Effector memory CD4-positive, alpha-beta T cell (primary cell): ENCODE measurements at regions not wholly inside any gene's neighbourhood (a gene's known extent, or its start where the extent isn't known, plus 50 kb on each side); places are given as distances from the start of the nearest gene placed in this dataset.
"Not testable (repeated sequence)": the region's sequence is repeated elsewhere in the genome, so short reads cannot be mapped to it uniquely, and the experiment has no call there.

Experiments
- DNase-seq, 3 donors: peaks; one replicate each; pipeline ENCODE4 v3.0.0-alpha.2; 2020
- H3K27ac ChIP-seq: 2 replicates; pipeline ENCODE4 v1.7.0; 2013; ENCODE audit warnings: mild to moderate bottlenecking, low read length, moderate library complexity; ENCODE audit not compliant: insufficient read depth, poor library complexity, severe bottlenecking
- H3K27me3 ChIP-seq: replicated peaks from 2 replicates; pipeline ENCODE4 v1.7.0; 2013; ENCODE audit warnings: mild to moderate bottlenecking, low read length; ENCODE audit not compliant: insufficient read depth, control insufficient read depth, poor library complexity, severe bottlenecking
- H3K36me3 ChIP-seq: 2 replicates; pipeline ENCODE4 v1.7.0; 2013; ENCODE audit warnings: mild to moderate bottlenecking, low read length, moderate library complexity; ENCODE audit not compliant: control insufficient read depth, insufficient read depth
- H3K4me1 ChIP-seq: 2 replicates; pipeline ENCODE4 v1.7.0; 2013; ENCODE audit warnings: low read length, mild to moderate bottlenecking; ENCODE audit not compliant: control insufficient read depth, insufficient read depth, poor library complexity, severe bottlenecking
- H3K4me3 ChIP-seq: 2 replicates; pipeline ENCODE4 v1.7.0; 2013; ENCODE audit warnings: low read length, low read depth, mild to moderate bottlenecking; ENCODE audit not compliant: insufficient read depth, poor library complexity, severe bottlenecking
- H3K9me3 ChIP-seq: 2 replicates; pipeline ENCODE4 v1.7.0; 2013; ENCODE audit warnings: mild to moderate bottlenecking, low read length, moderate library complexity; ENCODE audit not compliant: control insufficient read depth

DNA sequence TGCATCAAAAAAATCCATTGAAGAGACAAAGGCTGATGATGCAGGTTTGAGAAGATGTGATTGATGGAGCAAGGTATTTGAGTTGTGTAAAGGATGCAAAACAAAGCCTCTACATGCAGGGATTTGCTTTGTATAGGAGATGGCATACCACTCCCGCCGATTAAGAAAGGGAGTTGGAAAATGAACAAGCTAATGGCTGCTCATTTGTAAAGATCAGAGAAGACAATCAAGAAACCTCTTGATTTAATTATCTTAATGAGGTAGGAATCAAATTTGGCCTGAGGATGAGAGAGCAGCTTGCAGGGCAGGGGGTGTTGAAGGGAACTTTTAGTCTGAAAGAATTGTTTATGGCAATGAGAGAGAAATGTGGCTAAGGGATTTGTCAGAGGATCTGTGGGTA is 448.2 kb upstream of the ADGRB3 start:
- no peak overlapping the region for H3K4me3 ChIP-seq
- no peaks in the 10 kb centered on the region for H3K4me1 ChIP-seq
- H3K27ac ChIP-seq = no peak overlapping the region
- no peaks in the 10 kb centered on the region for H3K9me3 ChIP-seq
- H3K27me3 ChIP-seq = no peaks in the 10 kb centered on the region
- no peak for DNase-seq
- H3K36me3 ChIP-seq = no peaks in the 10 kb centered on the region

DNA sequence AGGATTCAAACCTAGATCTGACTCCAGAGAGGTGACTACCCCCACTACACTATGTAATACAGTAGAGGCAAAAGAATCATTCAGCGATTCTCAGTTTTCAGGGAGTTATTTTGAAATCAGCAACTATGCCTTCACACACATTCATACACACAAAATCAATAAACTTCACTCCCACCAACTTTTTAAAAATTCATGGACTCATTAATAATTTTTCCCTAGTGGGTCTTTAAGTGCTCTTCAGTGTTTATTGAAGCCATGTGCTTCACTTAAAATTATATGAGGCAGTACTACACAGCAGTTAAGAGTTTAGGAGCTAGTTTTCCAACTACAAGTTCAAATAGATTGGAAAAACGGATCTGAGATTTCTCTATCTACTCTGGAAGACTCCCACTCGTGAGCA is 452.7 kb upstream of the ADGRB3 start:
- Histone ChIP-seq H3K27me3 (no peaks in the 10 kb centered on the region), H3K27ac (no peak overlapping the region), H3K36me3 (no peaks in the 10 kb centered on the region), H3K4me3 (no peak overlapping the region), H3K4me1 (no peaks in the 10 kb centered on the region), H3K9me3 (no peaks in the 10 kb centered on the region)
- DNase-seq = no peak

DNA sequence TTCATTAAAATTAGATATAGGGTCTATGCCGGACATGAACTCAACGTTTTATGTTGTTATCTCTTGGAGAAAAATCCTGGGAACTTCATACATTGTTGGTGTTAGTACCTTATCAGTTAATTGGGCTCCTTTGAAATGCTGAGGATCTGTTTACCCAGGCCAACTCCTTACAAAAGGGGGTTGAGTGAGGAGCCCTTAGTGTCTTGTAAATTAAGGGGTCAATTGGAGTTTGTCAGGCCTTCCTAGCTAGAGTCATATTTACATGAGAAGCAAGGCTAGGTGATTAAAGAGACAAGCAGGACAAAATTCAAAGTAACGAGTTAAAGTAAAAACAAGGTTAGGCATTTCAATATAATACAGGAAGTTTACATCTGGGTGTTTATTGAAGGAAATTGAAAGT is 454.1 kb upstream of the ADGRB3 start:
- DNase-seq, H3K27ac ChIP-seq: not testable (repeated sequence)

DNA sequence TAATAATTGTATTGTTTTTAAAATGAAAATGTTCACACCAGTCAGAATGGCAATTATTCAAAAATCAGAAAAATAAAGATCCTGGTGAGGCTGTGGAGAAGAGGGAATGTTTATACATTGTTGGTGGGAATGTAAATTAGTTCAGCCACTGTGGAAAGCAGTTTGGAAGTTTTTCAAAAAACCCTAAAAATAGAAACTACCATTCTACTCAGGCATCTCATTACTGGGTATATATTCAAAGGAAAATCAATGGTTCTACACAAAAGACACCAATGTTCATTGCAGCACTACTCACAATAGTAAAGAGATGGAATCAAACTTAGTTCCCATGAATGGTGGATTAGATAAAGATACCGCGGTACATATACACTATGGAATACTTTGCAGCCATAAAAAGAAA is 461.5 kb upstream of the ADGRB3 start:
- DNase-seq = no peak
- Histone ChIP-seq H3K27me3 (no peaks in the 10 kb centered on the region), H3K4me1 (no peaks in the 10 kb centered on the region)

More for the DNA sequence above, 454.1 kb upstream of the ADGRB3 start:
- not testable (repeated sequence) for H3K36me3 ChIP-seq, H3K4me3 ChIP-seq, H3K27me3 ChIP-seq, H3K9me3 ChIP-seq, H3K4me1 ChIP-seq

DNA sequence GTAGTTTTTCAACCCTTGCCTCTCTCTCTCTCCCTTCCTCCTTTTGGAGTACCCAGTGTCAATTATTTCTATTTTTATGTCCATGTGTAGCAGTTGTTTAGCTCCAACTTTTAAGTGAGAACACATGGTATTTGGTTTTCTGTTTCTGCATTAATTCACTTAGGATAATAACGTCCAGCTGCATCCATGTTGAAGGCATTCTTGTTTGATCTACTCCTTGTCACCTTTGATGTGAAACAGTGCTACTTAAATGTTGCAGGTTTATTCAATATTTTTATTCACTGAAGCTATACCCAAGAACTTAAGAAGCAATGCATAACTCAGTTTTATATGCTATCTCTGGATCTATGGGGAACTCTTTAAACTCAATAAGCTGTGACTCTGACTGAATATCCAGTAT is 465.2 kb upstream of the ADGRB3 start:
- H3K27ac ChIP-seq = no peak overlapping the region
- no peak for DNase-seq
- no peaks in the 10 kb centered on the region for H3K36me3 ChIP-seq

More for the DNA sequence above, 461.5 kb upstream of the ADGRB3 start:
- H3K27ac ChIP-seq = no peak overlapping the region
- H3K36me3 ChIP-seq = no peaks in the 10 kb centered on the region
- no peak overlapping the region for H3K4me3 ChIP-seq
- no peaks in the 10 kb centered on the region for H3K9me3 ChIP-seq

DNA sequence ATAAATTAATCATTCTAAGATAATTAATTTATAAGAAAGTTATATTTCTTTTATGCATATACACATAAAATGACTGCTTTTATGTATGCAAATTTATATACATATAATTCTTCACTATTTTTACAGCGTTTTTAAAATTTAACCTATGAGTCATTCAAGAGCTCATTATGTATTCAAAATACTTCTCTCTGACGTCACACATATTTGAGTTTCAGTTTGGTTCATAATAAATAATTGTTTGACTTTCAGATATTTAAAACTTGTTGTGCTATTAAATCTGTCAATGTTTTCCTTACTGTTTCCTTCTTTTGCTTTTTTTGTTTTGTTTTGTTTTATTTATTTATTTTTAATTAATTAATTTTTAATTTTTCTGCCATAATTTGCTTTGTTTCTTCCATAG is 467.5 kb upstream of the ADGRB3 start:
- no peaks in the 10 kb centered on the region for H3K27me3 ChIP-seq
- DNase-seq = no peak
- no peaks in the 10 kb centered on the region for H3K36me3 ChIP-seq
- H3K9me3 ChIP-seq = no peaks in the 10 kb centered on the region
- H3K27ac ChIP-seq = no peak overlapping the region
- H3K4me1 ChIP-seq = no peaks in the 10 kb centered on the region
- no peak overlapping the region for H3K4me3 ChIP-seq

More for the DNA sequence above, 465.2 kb upstream of the ADGRB3 start:
- Histone ChIP-seq H3K4me3 (no peak overlapping the region), H3K4me1 (no peaks in the 10 kb centered on the region), H3K27me3 (no peaks in the 10 kb centered on the region), H3K9me3 (no peaks in the 10 kb centered on the region)

DNA sequence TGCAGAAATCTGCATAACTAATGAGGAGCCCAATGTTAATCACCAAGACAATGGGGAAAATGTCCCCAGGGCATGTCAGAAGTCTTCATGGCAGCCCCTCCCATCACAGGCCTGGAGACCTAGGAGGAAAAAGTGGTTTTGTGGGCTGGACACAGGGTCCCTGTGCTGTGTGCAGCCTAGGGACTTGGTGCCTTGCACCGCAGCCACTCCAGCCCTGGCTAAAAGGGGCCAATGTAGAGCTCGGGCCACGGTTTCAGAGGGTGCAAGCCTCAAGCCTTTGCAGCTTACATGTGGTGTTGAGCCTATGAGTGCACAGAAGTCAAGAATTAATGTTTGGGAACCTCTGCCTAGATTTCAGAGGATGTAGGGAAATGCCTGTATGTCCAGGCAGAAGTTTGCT is 474.3 kb upstream of the ADGRB3 start:
- H3K27ac ChIP-seq, H3K4me3 ChIP-seq, H3K4me1 ChIP-seq, H3K36me3 ChIP-seq, DNase-seq, H3K27me3 ChIP-seq, H3K9me3 ChIP-seq: not testable (repeated sequence)

DNA sequence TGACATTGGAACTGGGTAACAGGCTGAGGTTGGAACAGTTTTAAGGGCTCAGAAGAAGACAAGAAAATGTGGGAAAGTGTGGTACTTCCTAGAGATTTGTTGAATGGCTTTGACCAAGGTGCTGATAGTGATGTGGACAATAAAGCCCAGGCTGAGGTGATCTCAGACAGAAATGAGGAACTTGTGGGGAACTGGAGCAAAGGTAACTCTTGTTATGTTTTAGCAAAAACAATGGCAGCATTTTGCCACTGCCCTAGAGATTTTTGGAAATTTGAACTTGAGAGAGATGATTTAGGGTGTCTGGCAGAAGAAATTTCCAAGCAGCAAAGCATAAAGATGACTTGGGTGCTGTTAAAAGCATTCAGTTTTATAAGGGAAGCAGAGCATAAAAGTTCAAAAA is 474.7 kb upstream of the ADGRB3 start:
- Histone ChIP-seq H3K4me3 (no peak overlapping the region), H3K4me1 (no peaks in the 10 kb centered on the region)
- no peak for DNase-seq

DNA sequence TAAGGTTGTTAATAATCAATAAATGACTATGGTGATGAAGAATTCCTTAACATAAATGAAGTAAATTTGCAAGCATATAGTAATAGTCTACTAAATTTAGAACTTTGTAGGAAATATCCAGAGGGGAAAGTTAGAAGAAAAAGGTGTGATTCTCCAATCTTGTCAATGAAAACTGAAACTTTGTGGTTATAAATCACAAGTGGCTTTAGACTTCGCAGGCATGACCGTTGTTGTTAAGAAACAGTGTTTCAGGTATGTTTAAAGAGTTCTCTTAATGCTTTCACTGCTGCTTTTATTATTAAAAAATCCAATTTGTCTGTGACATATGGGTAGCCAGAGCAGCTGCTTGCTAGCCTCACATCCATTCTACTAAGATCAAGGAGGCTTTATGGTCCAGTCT is 475.6 kb upstream of the ADGRB3 start:
- no peak overlapping the region for H3K4me3 ChIP-seq
- H3K27ac ChIP-seq = no peak overlapping the region
- H3K9me3 ChIP-seq = peaks cover 3% of the 10 kb centered on the region
- no peaks in the 10 kb centered on the region for H3K27me3 ChIP-seq
- H3K36me3 ChIP-seq = no peaks in the 10 kb centered on the region
- DNase-seq = no peak
- H3K4me1 ChIP-seq = no peaks in the 10 kb centered on the region

More for the DNA sequence above, 474.7 kb upstream of the ADGRB3 start:
- Histone ChIP-seq H3K27ac (no peak overlapping the region), H3K27me3 (no peaks in the 10 kb centered on the region), H3K36me3 (no peaks in the 10 kb centered on the region), H3K9me3 (peaks cover 3% of the 10 kb centered on the region)

DNA sequence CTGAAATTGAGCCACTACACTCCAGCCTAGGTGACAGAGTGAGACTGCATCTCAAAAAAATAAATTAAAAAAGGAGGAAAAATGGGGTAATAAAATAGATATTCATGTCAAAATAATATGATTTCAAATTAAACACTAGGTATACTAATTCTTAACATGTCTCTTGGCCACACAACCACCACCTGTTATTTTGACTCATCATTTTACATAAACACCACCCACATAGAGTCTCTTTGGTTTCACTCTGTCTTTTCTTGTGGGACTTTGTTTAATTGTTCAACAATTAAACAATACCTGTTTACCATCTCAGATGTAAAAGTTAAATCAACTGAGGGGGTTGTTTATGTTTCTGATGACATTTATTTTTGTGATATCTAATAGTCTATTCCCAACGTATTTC is 476.8 kb upstream of the ADGRB3 start:
- Histone ChIP-seq H3K9me3 (peaks cover 3% of the 10 kb centered on the region), H3K4me1 (no peaks in the 10 kb centered on the region), H3K4me3 (no peak overlapping the region)

DNA sequence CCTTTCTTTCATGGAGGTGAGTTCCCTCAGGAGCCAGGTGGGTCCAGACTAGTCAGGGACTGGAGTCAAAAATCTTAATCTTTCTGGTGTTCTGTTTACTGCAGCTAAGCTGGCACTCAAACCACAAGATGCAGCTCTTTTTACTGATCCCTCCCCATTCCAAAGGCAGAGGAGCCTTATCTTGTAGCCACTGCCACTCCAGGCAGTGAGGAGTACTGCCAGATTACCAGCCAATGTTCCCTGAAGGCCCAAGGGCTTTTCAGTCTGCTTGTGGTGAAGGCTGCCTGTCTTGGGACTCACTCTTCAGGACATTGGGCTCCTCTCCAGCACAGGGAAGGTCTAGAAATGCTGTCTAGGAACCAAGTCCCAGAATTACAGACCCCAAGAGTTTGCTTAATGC is 490.4 kb upstream of the ADGRB3 start:
- Histone ChIP-seq H3K4me3 (no peak overlapping the region), H3K27me3 (no peaks in the 10 kb centered on the region), H3K4me1 (no peaks in the 10 kb centered on the region), H3K27ac (no peak overlapping the region), H3K9me3 (no peaks in the 10 kb centered on the region), H3K36me3 (no peaks in the 10 kb centered on the region)
- DNase-seq = no peak

More for the DNA sequence above, 476.8 kb upstream of the ADGRB3 start:
- no peaks in the 10 kb centered on the region for H3K27me3 ChIP-seq
- DNase-seq = no peak
- H3K36me3 ChIP-seq = no peaks in the 10 kb centered on the region
- no peak overlapping the region for H3K27ac ChIP-seq
